ENCODE measurements at regions not wholly inside any gene's neighbourhood (a gene's known extent, or its start where the extent isn't known, plus 50 kb on each side); places are given as distances from the start of the nearest gene placed in this dataset.

GRCh38 chr3:157871248-157871647 lies 235.0 kb downstream of the SHOX2 start:
- TF ChIP-seq EP300 (IDR thresholded peaks at IDR 0.05; ENCODE audit: borderline replicate concordance in 1 of 2, low read depth in 2 of 2, low read length in 2 of 2), result no peak
- no peak for TF ChIP-seq POLR2AphosphoS5 (IDR thresholded peaks at IDR 0.05; ENCODE audit: low read depth, low read length)
